GM12872 (cell line): ENCODE measurements at regions not wholly inside any gene's neighbourhood (a gene's known extent, or its start where the extent isn't known, plus 50 kb on each side); places are given as distances from the start of the nearest gene placed in this dataset.

Source experiments
- TF ChIP-seq, protein P1 (sequence below): IDR thresholded peaks from 3 replicates; pipeline ENCODE4 v1.5.1; 2011; ENCODE audit warnings: low read depth, mild to moderate bottlenecking, low read length, moderate library complexity; ENCODE audit not compliant: insufficient read depth

DNA sequence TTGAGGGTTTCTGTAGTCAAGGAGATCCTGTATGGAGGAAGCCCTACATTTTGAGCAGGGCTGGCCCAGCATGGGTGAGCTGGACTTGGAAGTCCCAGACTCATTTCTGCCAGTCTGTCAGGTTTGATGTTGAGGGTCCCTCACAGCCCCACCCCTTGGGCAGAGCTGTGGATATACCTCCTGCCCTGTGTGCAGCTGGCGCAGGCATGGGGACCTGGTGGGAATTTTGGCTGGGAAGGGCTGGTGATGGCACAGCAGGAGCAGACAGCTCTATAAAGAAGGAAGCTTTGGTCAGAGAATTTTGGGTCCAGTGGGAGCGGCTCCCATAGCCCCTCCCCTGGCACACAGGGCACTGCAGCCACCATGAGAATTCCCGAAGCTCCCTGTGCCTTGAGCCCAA, 482.6 kb downstream of the RPS24 start:
- TF ChIP-seq, protein P1, sequence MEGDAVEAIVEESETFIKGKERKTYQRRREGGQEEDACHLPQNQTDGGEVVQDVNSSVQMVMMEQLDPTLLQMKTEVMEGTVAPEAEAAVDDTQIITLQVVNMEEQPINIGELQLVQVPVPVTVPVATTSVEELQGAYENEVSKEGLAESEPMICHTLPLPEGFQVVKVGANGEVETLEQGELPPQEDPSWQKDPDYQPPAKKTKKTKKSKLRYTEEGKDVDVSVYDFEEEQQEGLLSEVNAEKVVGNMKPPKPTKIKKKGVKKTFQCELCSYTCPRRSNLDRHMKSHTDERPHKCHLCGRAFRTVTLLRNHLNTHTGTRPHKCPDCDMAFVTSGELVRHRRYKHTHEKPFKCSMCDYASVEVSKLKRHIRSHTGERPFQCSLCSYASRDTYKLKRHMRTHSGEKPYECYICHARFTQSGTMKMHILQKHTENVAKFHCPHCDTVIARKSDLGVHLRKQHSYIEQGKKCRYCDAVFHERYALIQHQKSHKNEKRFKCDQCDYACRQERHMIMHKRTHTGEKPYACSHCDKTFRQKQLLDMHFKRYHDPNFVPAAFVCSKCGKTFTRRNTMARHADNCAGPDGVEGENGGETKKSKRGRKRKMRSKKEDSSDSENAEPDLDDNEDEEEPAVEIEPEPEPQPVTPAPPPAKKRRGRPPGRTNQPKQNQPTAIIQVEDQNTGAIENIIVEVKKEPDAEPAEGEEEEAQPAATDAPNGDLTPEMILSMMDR: no peak

DNA sequence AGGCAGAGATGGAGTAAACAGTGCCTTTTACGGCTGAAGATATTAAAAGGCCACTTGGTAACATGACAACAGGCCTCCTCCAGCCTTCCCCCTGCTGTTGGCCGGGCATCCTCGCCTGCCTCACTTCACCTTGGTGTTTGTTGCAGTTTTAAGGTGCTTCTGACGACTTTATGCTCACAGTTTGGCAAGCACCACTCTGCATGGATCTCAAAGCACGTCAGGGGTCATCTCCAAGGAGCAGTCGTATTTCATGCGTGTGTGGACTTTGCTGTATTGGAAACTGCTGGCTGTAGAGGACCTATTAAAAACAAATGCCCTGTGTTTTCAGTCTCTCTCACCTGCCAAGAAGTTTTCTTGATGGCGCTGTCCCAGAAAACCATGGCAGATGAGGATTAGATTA, 483.1 kb downstream of the RPS24 start:
- TF ChIP-seq, protein P1: no peak

DNA sequence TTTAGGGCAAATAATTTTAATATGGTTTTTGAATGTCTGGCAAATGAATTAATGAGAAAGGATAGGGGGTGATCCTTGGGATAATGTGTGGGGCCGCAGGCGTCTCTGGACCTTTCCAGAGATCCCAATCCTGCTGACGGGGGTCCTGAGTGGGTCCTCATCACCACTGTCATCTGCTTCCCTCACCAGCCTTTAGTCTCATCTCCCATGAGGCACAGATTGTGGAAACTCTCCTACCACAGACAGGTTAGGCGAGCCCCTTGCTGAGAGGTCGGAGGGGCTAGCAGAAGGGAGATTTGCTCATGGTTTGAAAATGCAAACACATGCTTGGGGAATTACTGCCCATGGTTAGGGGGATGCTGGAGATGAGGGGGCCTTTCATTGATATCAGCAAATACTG, 484.6 kb downstream of the RPS24 start:
- TF ChIP-seq, protein P1: no peak

- TF ChIP-seq, protein P1: no peak
Observed at GRCh38 chr10:78520737-78521430, 487.2 kb downstream of the RPS24 start.

GRCh38 chr10:78523453-78523852, 489.8 kb downstream of the RPS24 start:
- TF ChIP-seq, protein P1: no peak

- TF ChIP-seq, protein P1: no peak
Observed at GRCh38 chr10:78524342-78524741, 490.7 kb downstream of the RPS24 start.

DNA sequence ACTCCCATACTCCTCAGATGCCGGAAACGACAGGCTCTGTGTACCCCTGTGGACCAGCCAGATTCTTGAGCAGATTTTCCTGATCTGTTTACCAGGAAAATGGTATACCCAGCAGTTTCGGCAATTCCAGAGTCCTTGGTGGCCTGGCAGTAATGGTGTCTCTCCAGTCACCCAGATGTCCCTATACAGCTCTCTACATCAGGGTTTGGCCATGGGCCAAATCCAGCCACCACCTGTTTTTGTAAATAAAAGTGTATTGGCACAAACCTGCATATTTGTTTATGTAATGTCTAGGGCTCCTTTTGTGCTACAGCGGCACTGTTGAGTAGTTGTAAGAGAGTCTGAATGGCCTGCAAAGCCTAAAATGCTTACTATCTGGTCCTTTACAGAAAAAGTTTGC, 491.3 kb downstream of the RPS24 start:
- TF ChIP-seq, protein P1: no peak
